Astrocyte (in vitro differentiated cells and primary cell): ENCODE measurements at regions not wholly inside any gene's neighbourhood (a gene's known extent, or its start where the extent isn't known, plus 50 kb on each side); places are given as distances from the start of the nearest gene placed in this dataset.

ENCODE experiments used
- CTCF ChIP-seq: IDR thresholded peaks from 2 replicates; pipeline ENCODE4 v1.5.1; 2011; ENCODE audit warnings: low read depth, mild to moderate bottlenecking, inconsistent platforms, low read length, moderate library complexity; ENCODE audit not compliant: insufficient read depth
- EZH2 ChIP-seq: IDR thresholded peaks from 2 replicates; pipeline ENCODE4 v1.6.1; 2012; ENCODE audit warnings: mild to moderate bottlenecking, low read length, inconsistent platforms; ENCODE audit not compliant: insufficient read depth

DNA sequence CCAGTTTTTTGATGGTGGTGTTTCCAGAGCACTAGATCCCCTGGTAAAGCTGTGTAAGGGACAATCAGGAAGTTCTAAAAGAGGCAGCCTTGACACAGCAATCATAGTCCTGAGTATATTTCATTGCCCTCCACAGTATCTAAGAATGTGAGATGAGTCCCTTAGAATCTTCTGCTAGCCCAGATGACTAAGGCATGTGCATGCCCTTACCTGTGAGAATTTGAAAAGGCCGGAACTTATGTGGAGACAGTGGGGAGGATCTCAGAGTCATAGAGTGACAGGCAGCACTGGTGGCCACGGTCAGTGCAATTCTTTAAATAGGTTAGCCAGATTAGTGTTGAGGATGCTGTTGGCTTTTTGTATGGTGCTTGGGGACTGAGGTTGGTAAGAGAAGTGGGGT is 361.4 kb upstream of the VSTM2A start:
- TF ChIP-seq CTCF (no peak), EZH2 (no peak)
